WTC11 (cell line): ENCODE measurements at regions not wholly inside any gene's neighbourhood (a gene's known extent, or its start where the extent isn't known, plus 50 kb on each side); places are given as distances from the start of the nearest gene placed in this dataset.

Experiments
- ATAC-seq: fragments of 200-7000 bp; cut with Tn5 transposase; 2 replicates; pipeline ENCODE4 v1.10.0; 2021; ENCODE audit warnings: mild to moderate bottlenecking, moderate library complexity
- CTCF ChIA-PET: fragments of 300-600 bp; sonication (Branson Sonifier 250); formaldehyde crosslinking; loops from one replicate; lab custom pipeline; 2021; ENCODE audit warnings: antibody characterized with exemption; lab: Charles Lee
- POLR2A ChIA-PET: fragments of 350-600 bp; sonication (Branson Sonifier 250); formaldehyde crosslinking; loops from one replicate; lab custom pipeline; 2021; ENCODE audit warnings: antibody characterized with exemption; lab: Charles Lee
- DNase-seq: peaks from one replicate; pipeline ENCODE4 v3.0.0; 2021; ENCODE audit warnings: low spot score
- H3K27ac Mint-ChIP-seq: 2 replicates; pipeline ENCODE4 v1.8.0; 2021; ENCODE audit warnings: mixed read lengths
- H3K27me3 Mint-ChIP-seq: 2 replicates; pipeline ENCODE4 v1.8.0; 2021; ENCODE audit warnings: low read depth, mild to moderate bottlenecking, moderate library complexity, mixed read lengths
- H3K36me3 Mint-ChIP-seq: 2 replicates; pipeline ENCODE4 v1.8.0; 2021; ENCODE audit warnings: mixed read lengths
- H3K4me1 Mint-ChIP-seq: 2 replicates; pipeline ENCODE4 v1.8.0; 2022; ENCODE audit warnings: mixed read lengths
- H3K4me3 Mint-ChIP-seq: 2 replicates; pipeline ENCODE4 v1.8.0; 2021; ENCODE audit warnings: mild to moderate bottlenecking, moderate library complexity, mixed read lengths
- H3K9me3 Mint-ChIP-seq: 2 replicates; pipeline ENCODE4 v1.8.0; 2021; ENCODE audit warnings: mixed read lengths
- AR ChIP-seq: fragments of 250-450 bp; sonication (Bioruptor Pico); IDR thresholded peaks from 2 replicates; pipeline ENCODE4 v1.9.0; 2021; ENCODE audit warnings: mild to moderate bottlenecking
- ATF1 ChIP-seq: sonication (generic); formaldehyde crosslinking; IDR thresholded peaks from 2 replicates; pipeline ENCODE4 v1.8.1; 2023; ENCODE audit warnings: mild to moderate bottlenecking, moderate library complexity, missing genetic modification reagents
- CTCF ChIP-seq: fragments of 200-600 bp; IDR thresholded peaks from 2 replicates; pipeline ENCODE4 v1.8.0; 2022; ENCODE audit warnings: antibody characterized with exemption
- ETV6 ChIP-seq: sonication (generic); formaldehyde crosslinking; IDR thresholded peaks from 2 replicates; pipeline ENCODE4 v1.8.1; 2022; ENCODE audit warnings: mild to moderate bottlenecking, missing genetic modification reagents
- HMGA2 ChIP-seq: fragments of 250-450 bp; sonication (Bioruptor Pico); IDR thresholded peaks from 2 replicates; pipeline ENCODE4 v1.4.0; 2021; ENCODE audit warnings: mild to moderate bottlenecking, moderate library complexity
- HMGXB4 ChIP-seq: sonication (generic); formaldehyde crosslinking; IDR thresholded peaks from 2 replicates; pipeline ENCODE4 v1.8.1; 2023; ENCODE audit warnings: mild to moderate bottlenecking, moderate library complexity, missing genetic modification reagents
- IRF2 ChIP-seq: sonication (generic); formaldehyde crosslinking; IDR thresholded peaks from 2 replicates; pipeline ENCODE4 v1.8.0; 2022; ENCODE audit warnings: low read depth, missing genetic modification reagents, borderline replicate concordance
- JUN ChIP-seq: sonication (generic); formaldehyde crosslinking; IDR thresholded peaks from 2 replicates; pipeline ENCODE4 v1.8.0; 2023; ENCODE audit warnings: mild to moderate bottlenecking, missing genetic modification reagents
- NFE2L1 ChIP-seq: sonication (generic); formaldehyde crosslinking; IDR thresholded peaks from 2 replicates; pipeline ENCODE4 v1.8.1; 2023; ENCODE audit warnings: missing genetic modification reagents
- NR2C2 ChIP-seq: sonication (generic); formaldehyde crosslinking; IDR thresholded peaks from 2 replicates; pipeline ENCODE4 v1.8.0; 2022; ENCODE audit warnings: mild to moderate bottlenecking, missing genetic modification reagents
- RORB ChIP-seq: fragments of 250-450 bp; sonication (Bioruptor Pico); IDR thresholded peaks from 2 replicates; pipeline ENCODE4 v1.9.0; 2021; ENCODE audit warnings: mild to moderate bottlenecking
- TCF7 ChIP-seq: sonication (generic); formaldehyde crosslinking; IDR thresholded peaks from 2 replicates; pipeline ENCODE4 v1.8.0; 2022; ENCODE audit warnings: mild to moderate bottlenecking, low read depth, missing genetic modification reagents, moderate library complexity
- TEAD4 ChIP-seq: sonication (generic); formaldehyde crosslinking; IDR thresholded peaks from 2 replicates; pipeline ENCODE4 v1.8.0; 2022; ENCODE audit warnings: mild to moderate bottlenecking, missing genetic modification reagents
- ZBTB21 ChIP-seq: sonication (generic); formaldehyde crosslinking; IDR thresholded peaks from 2 replicates; pipeline ENCODE4 v1.8.1; 2023; ENCODE audit warnings: mild to moderate bottlenecking, missing genetic modification reagents, borderline replicate concordance
- ZNF396 ChIP-seq: fragments of 250-450 bp; sonication (Bioruptor Pico); IDR thresholded peaks from 2 replicates; pipeline ENCODE4 v1.8.0; 2021; ENCODE audit warnings: mild to moderate bottlenecking, moderate library complexity, borderline replicate concordance
- ZNF532 ChIP-seq: fragments of 250-450 bp; sonication (Bioruptor Pico); IDR thresholded peaks from 2 replicates; pipeline ENCODE4 v1.9.0; 2021; ENCODE audit warnings: mild to moderate bottlenecking, borderline replicate concordance
- TF ChIP-seq, protein P1 (sequence below): sonication (generic); formaldehyde crosslinking; IDR thresholded peaks from 2 replicates; pipeline ENCODE4 v1.8.0; 2022; ENCODE audit warnings: mild to moderate bottlenecking, missing genetic modification reagents
- TF ChIP-seq, protein P2 (sequence below): sonication (generic); formaldehyde crosslinking; IDR thresholded peaks from 2 replicates; pipeline ENCODE4 v1.8.0; 2023; ENCODE audit warnings: mild to moderate bottlenecking, missing genetic modification reagents
- TF ChIP-seq, protein P3 (sequence below): fragments of 250-450 bp; sonication (Bioruptor Pico); IDR thresholded peaks from 2 replicates; pipeline ENCODE4 v1.8.0; 2021; ENCODE audit warnings: mild to moderate bottlenecking

DNA sequence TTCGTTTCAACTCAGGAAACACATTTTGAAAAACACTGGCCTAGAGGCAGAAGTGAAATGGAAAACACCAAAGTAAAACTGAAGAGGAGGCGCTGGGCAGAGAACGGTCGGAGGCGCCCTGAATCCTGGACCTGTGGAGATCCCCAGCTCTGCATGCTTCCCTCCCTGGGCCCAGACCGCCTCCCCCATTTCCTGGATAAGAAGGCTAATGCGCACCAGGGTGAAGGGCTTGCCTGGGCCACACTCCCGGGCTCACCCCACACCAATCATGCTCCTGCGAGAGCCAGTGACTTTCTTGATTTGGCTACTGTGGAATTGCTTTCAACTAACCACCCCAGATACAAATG is 167.1 kb downstream of the CRYBB2 start:
- no peak overlapping the region for H3K4me3 Mint-ChIP-seq
- ChIA-PET CTCF (no interaction called here), POLR2A (no interaction called here)
- DNase-seq (no peak), ATAC-seq (peak; percentile 24; the same call in 1 of the 2 replicates)
- H3K4me1 Mint-ChIP-seq: peaks cover 27% of the 10 kb centered on the region
- no peaks in the 10 kb centered on the region for H3K36me3 Mint-ChIP-seq
- TF ChIP-seq ZNF532 (CRISPR knock-in tag): no peak
- peak overlapping the region; percentile 71 for H3K27ac Mint-ChIP-seq
- H3K27me3 Mint-ChIP-seq: no peaks in the 10 kb centered on the region
- H3K9me3 Mint-ChIP-seq: no peaks in the 10 kb centered on the region

- ChIA-PET POLR2A (no interaction called here), CTCF (interaction anchor here (0.6 kb wide), 1 partner anchor 72 kb away, joined by 3 read pairs; no protein-coding TSS in a partner anchor)
- no peak for DNase-seq
- no peaks in the 10 kb centered on the region for H3K9me3 Mint-ChIP-seq
- ATAC-seq: no peak
- H3K4me1 Mint-ChIP-seq: peaks cover 27% of the 10 kb centered on the region
- TF ChIP-seq TCF7 (no peak), TEAD4 (CRISPR knock-in tag) (no peak), HMGXB4 (CRISPR knock-in tag) (no peak), ATF1 (CRISPR knock-in tag) (no peak), ZNF396 (CRISPR knock-in tag) (no peak), ETV6 (CRISPR knock-in tag) (no peak), IRF2 (CRISPR knock-in tag) (no peak), HMGA2 (no peak), AR (CRISPR knock-in tag) (no peak), ZBTB21 (CRISPR knock-in tag) (no peak), RORB (CRISPR knock-in tag) (no peak), CTCF (no peak), NR2C2 (no peak), JUN (no peak), NFE2L1 (CRISPR knock-in tag) (no peak)
- TF ChIP-seq, protein P1, sequence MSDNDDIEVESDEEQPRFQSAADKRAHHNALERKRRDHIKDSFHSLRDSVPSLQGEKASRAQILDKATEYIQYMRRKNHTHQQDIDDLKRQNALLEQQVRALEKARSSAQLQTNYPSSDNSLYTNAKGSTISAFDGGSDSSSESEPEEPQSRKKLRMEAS: no peak
- TF ChIP-seq, protein P2, sequence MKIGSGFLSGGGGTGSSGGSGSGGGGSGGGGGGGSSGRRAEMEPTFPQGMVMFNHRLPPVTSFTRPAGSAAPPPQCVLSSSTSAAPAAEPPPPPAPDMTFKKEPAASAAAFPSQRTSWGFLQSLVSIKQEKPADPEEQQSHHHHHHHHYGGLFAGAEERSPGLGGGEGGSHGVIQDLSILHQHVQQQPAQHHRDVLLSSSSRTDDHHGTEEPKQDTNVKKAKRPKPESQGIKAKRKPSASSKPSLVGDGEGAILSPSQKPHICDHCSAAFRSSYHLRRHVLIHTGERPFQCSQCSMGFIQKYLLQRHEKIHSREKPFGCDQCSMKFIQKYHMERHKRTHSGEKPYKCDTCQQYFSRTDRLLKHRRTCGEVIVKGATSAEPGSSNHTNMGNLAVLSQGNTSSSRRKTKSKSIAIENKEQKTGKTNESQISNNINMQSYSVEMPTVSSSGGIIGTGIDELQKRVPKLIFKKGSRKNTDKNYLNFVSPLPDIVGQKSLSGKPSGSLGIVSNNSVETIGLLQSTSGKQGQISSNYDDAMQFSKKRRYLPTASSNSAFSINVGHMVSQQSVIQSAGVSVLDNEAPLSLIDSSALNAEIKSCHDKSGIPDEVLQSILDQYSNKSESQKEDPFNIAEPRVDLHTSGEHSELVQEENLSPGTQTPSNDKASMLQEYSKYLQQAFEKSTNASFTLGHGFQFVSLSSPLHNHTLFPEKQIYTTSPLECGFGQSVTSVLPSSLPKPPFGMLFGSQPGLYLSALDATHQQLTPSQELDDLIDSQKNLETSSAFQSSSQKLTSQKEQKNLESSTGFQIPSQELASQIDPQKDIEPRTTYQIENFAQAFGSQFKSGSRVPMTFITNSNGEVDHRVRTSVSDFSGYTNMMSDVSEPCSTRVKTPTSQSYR (CRISPR knock-in tag): no peak
- TF ChIP-seq, protein P3, sequence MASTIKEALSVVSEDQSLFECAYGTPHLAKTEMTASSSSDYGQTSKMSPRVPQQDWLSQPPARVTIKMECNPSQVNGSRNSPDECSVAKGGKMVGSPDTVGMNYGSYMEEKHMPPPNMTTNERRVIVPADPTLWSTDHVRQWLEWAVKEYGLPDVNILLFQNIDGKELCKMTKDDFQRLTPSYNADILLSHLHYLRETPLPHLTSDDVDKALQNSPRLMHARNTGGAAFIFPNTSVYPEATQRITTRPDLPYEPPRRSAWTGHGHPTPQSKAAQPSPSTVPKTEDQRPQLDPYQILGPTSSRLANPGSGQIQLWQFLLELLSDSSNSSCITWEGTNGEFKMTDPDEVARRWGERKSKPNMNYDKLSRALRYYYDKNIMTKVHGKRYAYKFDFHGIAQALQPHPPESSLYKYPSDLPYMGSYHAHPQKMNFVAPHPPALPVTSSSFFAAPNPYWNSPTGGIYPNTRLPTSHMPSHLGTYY (CRISPR knock-in tag): no peak
- H3K36me3 Mint-ChIP-seq: no peaks in the 10 kb centered on the region
- no peak overlapping the region for H3K27ac Mint-ChIP-seq
- H3K27me3 Mint-ChIP-seq: no peaks in the 10 kb centered on the region
- H3K4me3 Mint-ChIP-seq: no peak overlapping the region
These were observed 169.0 kb downstream of the CRYBB2 start for GRCh38 chr22:25388415-25388814.
